ENCODE measurements at regions not wholly inside any gene's neighbourhood (a gene's known extent, or its start where the extent isn't known, plus 50 kb on each side); places are given as distances from the start of the nearest gene placed in this dataset.

- Histone ChIP-seq H3K36me3 (ENCODE audit: control insufficient read depth in 4 of 4, insufficient read depth in 4 of 4, low read length in 4 of 4) (no peaks in the 10 kb centered on the region), H3K9ac (ENCODE audit: insufficient read depth in 1 of 2, low read length in 2 of 2) (no peak overlapping the region), H3K27me3 (ENCODE audit: control insufficient read depth in 3 of 3, insufficient read depth in 3 of 3, low read length in 2 of 3) (no peaks in the 10 kb centered on the region), H3K9me3 (ENCODE audit: control insufficient read depth in 4 of 4, insufficient read depth in 3 of 4, low read length in 3 of 4) (no peaks in the 10 kb centered on the region), H3K4me3 (no peak overlapping the region), H3K27ac (ENCODE audit: low read depth in 1 of 2, low read length in 1 of 2) (no peak overlapping the region), H3K4me1 (ENCODE audit: control insufficient read depth in 5 of 5, insufficient read depth in 5 of 5, low read length in 5 of 5) (no peaks in the 10 kb centered on the region)
- ATAC-seq (ENCODE audit: insufficient read depth, low FRiP score), result no peak
- no peak for TF ChIP-seq CTCF (IDR thresholded peaks at IDR 0.05; ENCODE audit: control extremely low read depth, extremely low read depth)
- no peak for DNase-seq
These were observed 1270.6 kb downstream of the KCNT2 start for GRCh38 chr1:195337646-195338045.

- Histone ChIP-seq H3K4me3 (no peak overlapping the region), H3K9ac (ENCODE audit: insufficient read depth in 1 of 2, low read length in 2 of 2) (no peak overlapping the region), H3K27ac (ENCODE audit: low read depth in 1 of 2, low read length in 1 of 2) (no peak overlapping the region), H3K4me1 (ENCODE audit: control insufficient read depth in 5 of 5, insufficient read depth in 5 of 5, low read length in 5 of 5) (no peaks in the 10 kb centered on the region), H3K27me3 (ENCODE audit: control insufficient read depth in 3 of 3, insufficient read depth in 3 of 3, low read length in 2 of 3) (no peaks in the 10 kb centered on the region), H3K9me3 (ENCODE audit: control insufficient read depth in 4 of 4, insufficient read depth in 3 of 4, low read length in 3 of 4) (no peaks in the 10 kb centered on the region), H3K36me3 (ENCODE audit: control insufficient read depth in 4 of 4, insufficient read depth in 4 of 4, low read length in 4 of 4) (no peaks in the 10 kb centered on the region)
- DNase-seq (no peak), ATAC-seq (ENCODE audit: insufficient read depth, low FRiP score) (no peak)
- no peak for TF ChIP-seq CTCF (IDR thresholded peaks at IDR 0.05; ENCODE audit: control extremely low read depth, extremely low read depth)
- 86 to 92% methylated on average over 1 of the region's 1 CpG for WGBS, 2 donors
These were observed 1271.4 kb downstream of the KCNT2 start for GRCh38 chr1:195336812-195337211.

- no peaks in the 10 kb centered on the region for H3K9me3 ChIP-seq (ENCODE audit: control insufficient read depth in 4 of 4, insufficient read depth in 3 of 4, low read length in 3 of 4)
- H3K4me1 ChIP-seq (ENCODE audit: control insufficient read depth in 5 of 5, insufficient read depth in 5 of 5, low read length in 5 of 5), result no peaks in the 10 kb centered on the region
- WGBS, 2 donors, result 88 to 91% methylated on average over 4 of the region's 4 CpGs
- H3K27ac ChIP-seq (ENCODE audit: low read depth in 1 of 2, low read length in 1 of 2), result no peak overlapping the region
- no peak overlapping the region for H3K9ac ChIP-seq (ENCODE audit: insufficient read depth in 1 of 2, low read length in 2 of 2)
- DNase-seq, result no peak
- TF ChIP-seq CTCF (IDR thresholded peaks at IDR 0.05; ENCODE audit: control extremely low read depth, extremely low read depth), result no peak
- H3K4me3 ChIP-seq, result no peak overlapping the region
- H3K27me3 ChIP-seq (ENCODE audit: control insufficient read depth in 3 of 3, insufficient read depth in 3 of 3, low read length in 2 of 3), result no peaks in the 10 kb centered on the region
- no peaks in the 10 kb centered on the region for H3K36me3 ChIP-seq (ENCODE audit: control insufficient read depth in 4 of 4, insufficient read depth in 4 of 4, low read length in 4 of 4)
- no peak for ATAC-seq (ENCODE audit: insufficient read depth, low FRiP score)
These were observed 1272.7 kb downstream of the KCNT2 start for GRCh38 chr1:195335541-195335940.

GRCh38 chr1:195332102-195332501 is 1276.1 kb downstream of the KCNT2 start:
- H3K4me3 ChIP-seq, result no peak overlapping the region
- WGBS, 2 donors, result 91 to 93% methylated on average over 1 of the region's 1 CpG
- no peaks in the 10 kb centered on the region for H3K36me3 ChIP-seq (ENCODE audit: control insufficient read depth in 4 of 4, insufficient read depth in 4 of 4, low read length in 4 of 4)
- no peak for DNase-seq
- H3K9ac ChIP-seq (ENCODE audit: insufficient read depth in 1 of 2, low read length in 2 of 2), result no peak overlapping the region
- H3K27ac ChIP-seq (ENCODE audit: low read depth in 1 of 2, low read length in 1 of 2), result no peak overlapping the region
- H3K9me3 ChIP-seq (ENCODE audit: control insufficient read depth in 4 of 4, insufficient read depth in 3 of 4, low read length in 3 of 4), result no peaks in the 10 kb centered on the region
- TF ChIP-seq CTCF (IDR thresholded peaks at IDR 0.05; ENCODE audit: control extremely low read depth, extremely low read depth), result no peak
- no peaks in the 10 kb centered on the region for H3K4me1 ChIP-seq (ENCODE audit: control insufficient read depth in 5 of 5, insufficient read depth in 5 of 5, low read length in 5 of 5)
- no peaks in the 10 kb centered on the region for H3K27me3 ChIP-seq (ENCODE audit: control insufficient read depth in 3 of 3, insufficient read depth in 3 of 3, low read length in 2 of 3)
- ATAC-seq (ENCODE audit: insufficient read depth, low FRiP score), result no peak

Measured in lung (tissue), 11 donors.